IPS-20b (cell line): ENCODE measurements at regions not wholly inside any gene's neighbourhood (a gene's known extent, or its start where the extent isn't known, plus 50 kb on each side); places are given as distances from the start of the nearest gene placed in this dataset.

Source experiments
- H3K27ac ChIP-seq: one replicate; pipeline ENCODE4 v1.5.1; 2013; ENCODE audit warnings: low read length
- H3K27me3 ChIP-seq: 2 replicates; pipeline ENCODE4 v1.6.1; 2013; ENCODE audit warnings: mild to moderate bottlenecking, low read length, inconsistent platforms; ENCODE audit not compliant: insufficient read depth
- H3K36me3 ChIP-seq: 2 replicates; pipeline ENCODE4 v1.6.1; 2013; ENCODE audit warnings: low read depth, mild to moderate bottlenecking, inconsistent platforms, low read length, moderate library complexity; ENCODE audit not compliant: insufficient read depth
- H3K4me1 ChIP-seq: 2 replicates; pipeline ENCODE4 v1.6.1; 2013; ENCODE audit warnings: mild to moderate bottlenecking, control low read depth, inconsistent platforms, low read length, moderate library complexity; ENCODE audit not compliant: insufficient read depth
- H3K4me3 ChIP-seq: 2 replicates; pipeline ENCODE4 v1.5.1; 2013; ENCODE audit warnings: mild to moderate bottlenecking, low read length, inconsistent platforms
- H3K9ac ChIP-seq: 2 replicates; pipeline ENCODE4 v1.6.1; 2013; ENCODE audit warnings: low read depth, mild to moderate bottlenecking, inconsistent platforms, low read length, moderate library complexity
- H3K9me3 ChIP-seq: 2 replicates; pipeline ENCODE4 v1.6.1; 2013; ENCODE audit warnings: mild to moderate bottlenecking, low read depth, low read length, inconsistent platforms; ENCODE audit not compliant: insufficient read depth

DNA sequence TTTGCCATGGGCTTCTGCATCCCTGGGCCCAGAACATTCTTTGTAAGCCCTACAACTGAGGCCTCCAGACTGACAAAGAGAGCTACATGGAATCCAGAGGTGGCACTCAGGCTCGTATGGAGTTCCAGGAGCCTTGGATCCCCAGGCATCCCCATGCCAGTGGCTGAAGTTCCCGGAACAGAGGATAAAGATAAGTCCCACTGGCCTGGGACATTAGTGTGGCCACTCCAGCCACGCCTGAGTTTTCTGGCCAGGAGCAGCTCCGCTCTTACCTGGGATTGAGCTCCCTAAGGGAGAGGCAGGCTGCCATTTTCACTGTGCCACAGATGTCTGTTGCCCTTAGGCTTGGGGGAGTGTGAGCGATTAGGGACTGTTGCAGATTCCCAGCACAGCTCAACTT, 656.3 kb upstream of the FAM174A start:
- no peaks in the 10 kb centered on the region for H3K9me3 ChIP-seq

DNA sequence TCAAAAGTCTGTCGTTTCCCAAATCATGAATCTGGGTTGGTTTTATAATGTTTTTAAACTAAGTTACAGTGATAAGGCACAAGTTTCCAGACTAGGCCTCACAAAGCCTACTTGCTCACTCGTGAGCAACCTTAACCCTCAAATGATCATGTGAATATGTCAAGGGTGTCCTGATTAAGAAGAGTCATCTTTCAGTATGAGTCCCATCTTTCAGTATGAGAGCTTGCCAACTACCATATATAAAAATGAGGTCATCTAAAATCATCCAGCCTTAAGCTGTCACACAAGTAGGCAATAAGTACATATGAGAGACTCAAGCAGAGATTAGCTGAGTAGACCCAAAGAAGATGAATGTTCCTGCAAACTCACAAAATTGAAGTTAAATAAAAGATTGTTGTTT, 668.4 kb upstream of the FAM174A start:
- Histone ChIP-seq H3K27ac (no peak overlapping the region), H3K9me3 (no peaks in the 10 kb centered on the region), H3K36me3 (no peaks in the 10 kb centered on the region), H3K9ac (no peak overlapping the region), H3K4me1 (no peaks in the 10 kb centered on the region), H3K4me3 (no peak overlapping the region), H3K27me3 (no peaks in the 10 kb centered on the region)

More for the DNA sequence above, 656.3 kb upstream of the FAM174A start:
- Histone ChIP-seq H3K27me3 (no peaks in the 10 kb centered on the region), H3K4me3 (no peak overlapping the region), H3K27ac (no peak overlapping the region), H3K36me3 (no peaks in the 10 kb centered on the region), H3K9ac (no peak overlapping the region), H3K4me1 (no peaks in the 10 kb centered on the region)

DNA sequence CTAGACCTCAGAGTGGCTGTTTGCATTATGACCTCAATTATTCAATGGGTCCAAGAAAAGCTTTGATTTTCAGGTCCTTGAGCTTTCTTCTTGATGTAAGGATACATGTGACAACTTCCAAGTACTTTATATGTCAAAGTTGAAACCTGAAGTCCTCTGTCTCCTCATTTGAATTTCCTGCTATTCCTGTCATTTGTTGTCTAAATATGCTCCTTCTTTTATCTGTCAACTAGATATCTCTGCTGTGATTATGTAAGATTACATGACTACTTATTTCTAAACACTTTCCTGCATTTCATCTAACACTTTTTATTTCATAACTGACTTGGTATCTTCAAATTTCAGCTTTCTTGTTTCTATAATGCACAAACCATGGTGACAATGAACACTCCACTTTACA, 670.0 kb upstream of the FAM174A start:
- no peaks in the 10 kb centered on the region for H3K27me3 ChIP-seq
- no peak overlapping the region for H3K9ac ChIP-seq
- no peak overlapping the region for H3K27ac ChIP-seq
- no peak overlapping the region for H3K4me3 ChIP-seq
- no peaks in the 10 kb centered on the region for H3K36me3 ChIP-seq
- no peaks in the 10 kb centered on the region for H3K9me3 ChIP-seq
- no peaks in the 10 kb centered on the region for H3K4me1 ChIP-seq

DNA sequence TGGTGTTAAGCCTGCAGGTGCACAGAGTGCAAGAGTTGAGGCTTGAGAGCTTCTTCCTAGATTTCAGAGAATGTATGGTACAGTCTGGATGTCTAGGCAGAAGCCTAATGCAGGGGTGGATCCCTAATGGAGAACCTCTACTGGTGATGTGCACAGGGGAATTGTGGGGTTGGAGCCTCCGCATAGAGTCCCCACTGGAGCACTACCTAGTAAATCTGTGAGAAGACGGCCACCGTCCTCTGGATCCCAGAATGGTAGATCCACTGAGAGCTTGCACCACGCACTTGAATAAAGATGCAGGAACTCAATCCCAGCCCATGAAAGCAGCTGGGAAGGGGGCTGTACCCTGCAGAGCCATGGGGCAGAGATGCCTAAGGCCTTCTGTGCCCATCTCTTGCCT, 699.4 kb upstream of the FAM174A start:
- no peaks in the 10 kb centered on the region for H3K9me3 ChIP-seq
- H3K4me1 ChIP-seq: no peaks in the 10 kb centered on the region
- no peak overlapping the region for H3K27ac ChIP-seq
- H3K9ac ChIP-seq: no peak overlapping the region
- H3K36me3 ChIP-seq: no peaks in the 10 kb centered on the region
- H3K27me3 ChIP-seq: no peaks in the 10 kb centered on the region
- H3K4me3 ChIP-seq: no peak overlapping the region

DNA sequence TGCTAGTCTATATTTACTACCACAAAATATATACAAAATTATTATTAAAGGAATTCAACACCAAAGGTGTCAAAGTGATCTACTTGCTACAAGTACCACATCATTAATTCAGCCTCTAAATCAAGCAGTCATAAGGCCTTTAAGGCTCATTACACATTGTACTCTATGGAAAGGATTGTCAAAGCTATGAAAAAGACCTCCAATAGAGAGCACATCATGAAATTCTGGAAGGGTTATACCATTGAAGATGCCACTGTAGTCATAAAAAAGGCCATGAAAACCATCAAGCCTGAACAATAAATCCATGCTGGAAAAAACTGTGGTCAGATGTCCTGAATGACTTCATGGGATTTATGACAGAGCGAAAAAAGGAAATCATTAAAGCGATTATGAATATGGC, 708.0 kb upstream of the FAM174A start:
- no peak overlapping the region for H3K27ac ChIP-seq
- H3K9me3 ChIP-seq: no peaks in the 10 kb centered on the region
- no peaks in the 10 kb centered on the region for H3K36me3 ChIP-seq
- H3K4me3 ChIP-seq: no peak overlapping the region
- no peaks in the 10 kb centered on the region for H3K27me3 ChIP-seq
- no peak overlapping the region for H3K9ac ChIP-seq
- H3K4me1 ChIP-seq: no peaks in the 10 kb centered on the region

DNA sequence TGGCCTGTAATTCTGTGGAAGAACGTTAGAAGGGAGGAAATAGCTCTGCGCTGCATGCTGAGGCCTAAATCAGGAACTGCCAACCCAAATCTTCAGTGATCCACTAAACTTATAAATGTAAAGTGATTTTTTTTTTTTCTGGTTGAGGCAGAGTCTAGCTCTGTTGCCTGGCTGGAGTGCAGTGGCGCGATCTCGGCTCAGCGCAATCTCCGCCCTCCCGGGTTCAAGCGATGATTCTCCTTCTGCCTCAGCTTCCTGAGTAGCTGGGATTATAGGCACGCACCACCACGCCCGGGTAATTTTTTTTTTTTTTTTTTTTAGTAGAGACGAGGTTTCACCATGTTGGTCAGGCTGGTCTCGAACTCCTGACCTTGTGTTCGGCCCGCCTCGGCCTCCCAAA, 717.4 kb upstream of the FAM174A start:
- Histone ChIP-seq H3K27me3 (no peaks in the 10 kb centered on the region), H3K27ac (no peak overlapping the region), H3K4me1 (no peaks in the 10 kb centered on the region), H3K4me3 (no peak overlapping the region), H3K9ac (no peak overlapping the region), H3K9me3 (no peaks in the 10 kb centered on the region), H3K36me3 (no peaks in the 10 kb centered on the region)

DNA sequence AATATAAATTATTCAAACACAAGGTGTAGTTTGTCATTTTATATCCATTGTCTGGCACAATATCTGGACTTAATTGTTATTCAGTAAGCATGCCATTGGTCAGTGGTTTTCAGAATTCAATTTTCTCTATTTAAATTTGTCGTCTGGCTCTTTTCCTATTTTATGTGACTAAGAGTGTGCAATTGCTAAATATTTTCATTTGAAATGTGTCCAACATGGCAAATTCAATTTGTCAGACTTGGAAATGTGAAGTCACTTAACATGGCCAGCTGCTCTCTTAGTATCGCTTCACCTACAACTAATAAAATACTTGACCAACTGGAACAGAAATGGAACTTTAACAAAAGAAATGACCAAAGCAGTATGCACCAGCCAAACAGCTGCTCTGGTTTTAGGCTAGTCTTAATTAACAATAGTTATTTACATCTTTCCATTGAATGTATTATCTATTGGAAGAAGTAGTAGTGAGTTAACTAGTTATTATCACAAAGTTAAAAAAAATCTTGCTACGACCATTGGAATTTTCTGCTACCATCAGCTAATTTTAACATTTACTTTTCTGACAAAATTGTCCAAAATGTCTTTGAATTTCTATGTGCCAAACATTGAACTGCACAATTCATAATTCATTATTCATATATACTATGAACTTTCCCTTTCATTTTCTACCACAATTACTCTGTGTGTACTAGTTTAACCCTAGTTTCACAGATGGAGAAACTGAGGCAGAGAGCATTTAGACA, 720.7 kb upstream of the FAM174A start:
- H3K9me3 ChIP-seq: no peaks in the 10 kb centered on the region
- H3K27me3 ChIP-seq: no peaks in the 10 kb centered on the region
- no peaks in the 10 kb centered on the region for H3K36me3 ChIP-seq
- H3K4me3 ChIP-seq: no peak overlapping the region
- H3K9ac ChIP-seq: no peak overlapping the region
- no peaks in the 10 kb centered on the region for H3K4me1 ChIP-seq
- no peak overlapping the region for H3K27ac ChIP-seq

DNA sequence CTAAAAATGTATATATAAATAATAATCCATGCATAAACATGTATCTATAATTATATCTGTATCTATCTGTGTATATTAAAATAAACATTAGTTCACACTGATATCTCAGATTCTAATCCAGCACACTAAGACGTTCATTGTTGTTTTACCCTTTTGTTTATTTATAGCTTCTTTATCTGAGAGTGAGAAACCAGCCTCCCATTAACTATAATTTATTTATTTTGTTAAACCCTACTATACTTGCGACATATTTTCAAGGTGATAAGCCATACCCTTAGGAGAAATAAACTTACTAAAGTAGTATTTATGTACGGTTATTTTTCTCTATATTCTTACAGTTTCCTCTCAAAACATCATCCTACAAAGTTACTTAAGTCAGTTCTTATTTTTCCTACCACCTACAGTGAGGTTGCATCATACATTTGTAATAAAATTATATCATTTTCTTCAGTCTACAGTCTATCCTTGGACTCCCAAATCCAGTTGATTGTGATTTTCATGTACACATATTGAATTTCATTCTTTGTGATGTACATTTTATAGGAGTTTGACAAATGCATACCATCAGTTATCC, 726.4 kb upstream of the FAM174A start:
- Histone ChIP-seq H3K27me3 (no peaks in the 10 kb centered on the region), H3K9me3 (no peaks in the 10 kb centered on the region), H3K9ac (no peak overlapping the region), H3K27ac (no peak overlapping the region), H3K4me1 (no peaks in the 10 kb centered on the region), H3K36me3 (no peaks in the 10 kb centered on the region), H3K4me3 (no peak overlapping the region)

DNA sequence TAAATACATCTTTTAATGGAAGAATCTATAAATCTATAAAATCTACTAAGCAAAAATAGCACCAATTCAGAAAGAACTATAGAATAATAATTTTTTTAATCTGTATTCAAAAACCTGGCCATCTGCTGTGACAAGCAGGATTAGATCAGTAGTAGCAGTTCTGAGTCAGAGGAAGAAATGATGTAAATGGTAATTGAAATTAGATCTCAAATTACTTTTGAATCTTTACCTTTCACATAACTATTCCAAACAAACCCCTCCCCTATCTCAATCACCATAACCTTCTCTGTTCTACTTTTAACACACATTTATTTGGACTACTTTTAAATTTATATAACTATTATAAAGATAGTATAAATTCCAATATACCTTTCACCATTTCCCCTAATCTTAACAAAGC, 727.8 kb upstream of the FAM174A start:
- H3K36me3 ChIP-seq: no peaks in the 10 kb centered on the region
- H3K27me3 ChIP-seq: no peaks in the 10 kb centered on the region
- H3K27ac ChIP-seq: no peak overlapping the region
- H3K4me1 ChIP-seq: no peaks in the 10 kb centered on the region
- no peaks in the 10 kb centered on the region for H3K9me3 ChIP-seq
- no peak overlapping the region for H3K4me3 ChIP-seq
- H3K9ac ChIP-seq: no peak overlapping the region

DNA sequence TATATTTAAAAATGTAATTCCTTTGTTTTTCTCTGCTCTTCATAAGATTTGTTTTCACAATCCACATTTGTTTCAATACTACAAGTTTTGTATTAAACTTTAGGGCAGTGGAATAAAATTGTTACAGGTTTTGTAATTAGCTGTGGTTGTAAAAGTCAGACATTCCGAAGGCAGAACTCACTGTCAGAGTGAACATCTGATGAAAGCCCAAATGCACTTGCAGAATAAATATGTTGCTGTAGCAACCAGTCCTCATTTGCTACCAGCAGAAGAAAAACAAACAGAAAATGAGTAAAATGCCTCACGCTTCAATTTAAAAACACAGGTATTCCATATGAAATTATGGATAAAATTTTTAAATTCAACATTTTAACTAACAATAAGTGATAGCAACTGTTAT, 740.1 kb upstream of the FAM174A start:
- Histone ChIP-seq H3K9ac (no peak overlapping the region), H3K36me3 (no peaks in the 10 kb centered on the region), H3K9me3 (no peaks in the 10 kb centered on the region), H3K27me3 (no peaks in the 10 kb centered on the region), H3K4me3 (no peak overlapping the region), H3K27ac (no peak overlapping the region), H3K4me1 (no peaks in the 10 kb centered on the region)

DNA sequence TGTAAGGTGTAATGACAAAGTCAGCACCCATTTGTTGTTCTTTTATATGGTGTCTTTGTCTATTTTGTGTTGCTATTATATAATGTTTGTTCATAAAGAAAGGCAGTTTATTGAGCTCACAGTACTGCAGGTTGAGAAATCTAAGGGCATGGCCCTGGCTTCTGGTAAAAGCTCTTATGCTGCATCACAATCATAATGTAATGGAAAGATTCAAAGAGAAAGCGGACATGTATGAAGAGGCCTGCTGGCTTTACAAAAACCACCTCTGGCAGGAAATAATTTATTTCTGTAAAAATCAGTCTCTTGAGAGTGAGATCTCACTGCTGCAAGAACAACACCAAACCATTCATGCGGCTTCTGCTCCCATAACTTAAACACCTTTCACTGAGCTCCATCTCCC, 746.7 kb upstream of the FAM174A start:
- Histone ChIP-seq H3K4me1 (no peaks in the 10 kb centered on the region), H3K4me3 (no peak overlapping the region), H3K36me3 (no peaks in the 10 kb centered on the region), H3K9me3 (no peaks in the 10 kb centered on the region), H3K27me3 (no peaks in the 10 kb centered on the region), H3K27ac (no peak overlapping the region), H3K9ac (no peak overlapping the region)

DNA sequence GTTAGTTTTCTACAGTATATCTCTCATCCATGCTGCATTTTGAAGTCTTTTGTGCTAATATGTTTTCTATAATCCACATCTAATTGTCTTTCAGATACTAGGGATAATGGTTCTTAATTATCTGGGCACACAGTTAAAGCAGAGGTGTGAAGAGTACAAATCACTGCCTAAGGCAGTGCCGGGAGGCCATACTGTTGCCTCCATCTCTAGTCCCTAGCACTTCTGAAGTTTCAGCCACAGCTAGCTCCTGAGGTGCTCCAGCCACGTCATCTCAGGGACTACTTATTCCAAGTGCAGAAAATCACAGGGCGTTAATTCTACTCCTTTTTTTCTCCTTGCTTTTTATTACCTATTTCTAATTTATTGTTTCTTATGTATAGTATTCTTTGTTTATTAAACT, 760.0 kb upstream of the FAM174A start:
- no peaks in the 10 kb centered on the region for H3K4me1 ChIP-seq
- no peaks in the 10 kb centered on the region for H3K9me3 ChIP-seq
- no peaks in the 10 kb centered on the region for H3K36me3 ChIP-seq
- no peak overlapping the region for H3K9ac ChIP-seq
- H3K27ac ChIP-seq: no peak overlapping the region
- H3K4me3 ChIP-seq: no peak overlapping the region
- no peaks in the 10 kb centered on the region for H3K27me3 ChIP-seq
